ENCODE measurements at regions not wholly inside any gene's neighbourhood (a gene's known extent, or its start where the extent isn't known, plus 50 kb on each side); places are given as distances from the start of the nearest gene placed in this dataset.

- H3K4me3 ChIP-seq (replicated peaks; ENCODE audit: low read depth, low read length): no peak overlapping the region
- DNase-seq (ENCODE audit: extremely low read depth, insufficient read length): no peak
- H3K27me3 ChIP-seq (replicated peaks; ENCODE audit: control insufficient read depth, insufficient read depth, low read length): no peaks in the 10 kb centered on the region
- H3K36me3 ChIP-seq (ENCODE audit: control insufficient read depth, insufficient read depth, low read length): no peaks in the 10 kb centered on the region
- TF ChIP-seq CTCF (IDR thresholded peaks at IDR 0.05; ENCODE audit: insufficient read depth, low read length, poor library complexity, severe bottlenecking): no peak
Observed at GRCh38 chr7:69502358-69502757, 95.9 kb upstream of the AUTS2 start.

- TF ChIP-seq CTCF (IDR thresholded peaks at IDR 0.05; ENCODE audit: insufficient read depth, low read length, poor library complexity, severe bottlenecking): no peak
- Histone ChIP-seq H3K4me3 (replicated peaks; ENCODE audit: low read depth, low read length) (no peak overlapping the region), H3K36me3 (ENCODE audit: control insufficient read depth, insufficient read depth, low read length) (no peaks in the 10 kb centered on the region), H3K27me3 (replicated peaks; ENCODE audit: control insufficient read depth, insufficient read depth, low read length) (no peaks in the 10 kb centered on the region)
- DNase-seq (ENCODE audit: extremely low read depth, insufficient read length): no peak
Observed at GRCh38 chr7:69504733-69505420, 93.4 kb upstream of the AUTS2 start.

- no peaks in the 10 kb centered on the region for H3K36me3 ChIP-seq (ENCODE audit: control insufficient read depth, insufficient read depth, low read length)
Observed at GRCh38 chr7:69508736-69509135, 89.5 kb upstream of the AUTS2 start.

GRCh38 chr7:69510114-69510513 is 88.2 kb upstream of the AUTS2 start:
- no peak for DNase-seq (ENCODE audit: extremely low read depth, insufficient read length)
- Histone ChIP-seq H3K27me3 (replicated peaks; ENCODE audit: control insufficient read depth, insufficient read depth, low read length) (no peaks in the 10 kb centered on the region; the same call in 1 of the 2 replicates), H3K36me3 (ENCODE audit: control insufficient read depth, insufficient read depth, low read length) (no peaks in the 10 kb centered on the region), H3K4me3 (replicated peaks; ENCODE audit: low read depth, low read length) (no peak overlapping the region)
- no peak for TF ChIP-seq CTCF (IDR thresholded peaks at IDR 0.05; ENCODE audit: insufficient read depth, low read length, poor library complexity, severe bottlenecking)

More at GRCh38 chr7:69508736-69509135, 89.5 kb upstream of the AUTS2 start:
- H3K27me3 ChIP-seq (replicated peaks; ENCODE audit: control insufficient read depth, insufficient read depth, low read length): no peaks in the 10 kb centered on the region; the same call in 1 of the 2 replicates
- no peak overlapping the region for H3K4me3 ChIP-seq (replicated peaks; ENCODE audit: low read depth, low read length)
- TF ChIP-seq CTCF (IDR thresholded peaks at IDR 0.05; ENCODE audit: insufficient read depth, low read length, poor library complexity, severe bottlenecking): no peak
- no peak for DNase-seq (ENCODE audit: extremely low read depth, insufficient read length)

GRCh38 chr7:69515495-69516212 is 82.6 kb upstream of the AUTS2 start:
- Histone ChIP-seq H3K27me3 (replicated peaks; ENCODE audit: control insufficient read depth, insufficient read depth, low read length) (no peaks in the 10 kb centered on the region; the same call in 1 of the 2 replicates), H3K36me3 (ENCODE audit: control insufficient read depth, insufficient read depth, low read length) (no peaks in the 10 kb centered on the region), H3K4me3 (replicated peaks; ENCODE audit: low read depth, low read length) (no peak overlapping the region)
- DNase-seq (ENCODE audit: extremely low read depth, insufficient read length): no peak
- no peak for TF ChIP-seq CTCF (IDR thresholded peaks at IDR 0.05; ENCODE audit: insufficient read depth, low read length, poor library complexity, severe bottlenecking)

All from GM06990 (cell line).